Activated T-helper 1 cell treated with anti-CD3 and anti-CD28 coated beads, Interleukin-12 subunit alpha, Interleukin-12 subunit beta, Interleukin-2, Interleukin-4 antibody, amounts not matched to agents 30 ng/mL and 10 ng/mL and 1 ng/mL, durations not matched to agents 14 hours and 24 hours and 36 hours (primary cell): ENCODE measurements at regions not wholly inside any gene's neighbourhood (a gene's known extent, or its start where the extent isn't known, plus 50 kb on each side); places are given as distances from the start of the nearest gene placed in this dataset.
"Not testable (repeated sequence)": the region's sequence is repeated elsewhere in the genome, so short reads cannot be mapped to it uniquely, and the experiment has no call there.

Experiments
- DNase-seq: peaks from one replicate; pipeline ENCODE4 v3.0.0; 2021; ENCODE audit warnings: low spot score
- H3K27ac Mint-ChIP-seq: one replicate; pipeline ENCODE4 v1.8.0; 2021; ENCODE audit warnings: mild to moderate bottlenecking, mixed read lengths
- H3K27me3 Mint-ChIP-seq: one replicate; pipeline ENCODE4 v1.8.0; 2022; ENCODE audit warnings: mild to moderate bottlenecking, moderate library complexity, mixed read lengths; ENCODE audit not compliant: insufficient read depth
- H3K36me3 Mint-ChIP-seq: one replicate; pipeline ENCODE4 v1.8.0; 2021; ENCODE audit warnings: low read depth, mixed read lengths
- H3K4me1 Mint-ChIP-seq: one replicate; pipeline ENCODE4 v1.8.0; 2021; ENCODE audit warnings: low read depth, mixed read lengths
- H3K4me3 Mint-ChIP-seq: one replicate; pipeline ENCODE4 v1.8.0; 2021; ENCODE audit warnings: mild to moderate bottlenecking, moderate library complexity, mixed read lengths
- H3K9me3 Mint-ChIP-seq: one replicate; pipeline ENCODE4 v1.8.0; 2021; ENCODE audit warnings: mixed read lengths
- intact Hi-C: fragments of 100-400 bp; cut with micrococcal nuclease; formaldehyde crosslinking; loops from one replicate; pipeline ENCODE4 v1.15.1; 2024

GRCh38 chr5:52063186-52063585 lies 679.9 kb downstream of the ISL1 start:
- intact Hi-C loops = no loop called here
- Mint-ChIP-seq H3K4me1 (no peaks in the 10 kb centered on the region), H3K27ac (no peak overlapping the region), H3K36me3 (no peaks in the 10 kb centered on the region), H3K27me3 (no peaks in the 10 kb centered on the region), H3K4me3 (no peak overlapping the region), H3K9me3 (peaks cover 15% of the 10 kb centered on the region)
- DNase-seq = no peak

- no peak for DNase-seq
- Mint-ChIP-seq H3K4me1 (no peaks in the 10 kb centered on the region), H3K4me3 (no peak overlapping the region), H3K27me3 (no peaks in the 10 kb centered on the region), H3K9me3 (peaks cover 11% of the 10 kb centered on the region), H3K27ac (no peak overlapping the region), H3K36me3 (no peaks in the 10 kb centered on the region)
- intact Hi-C loops = no loop called here
Observed at GRCh38 chr5:52065182-52065581, 681.9 kb downstream of the ISL1 start.

DNA sequence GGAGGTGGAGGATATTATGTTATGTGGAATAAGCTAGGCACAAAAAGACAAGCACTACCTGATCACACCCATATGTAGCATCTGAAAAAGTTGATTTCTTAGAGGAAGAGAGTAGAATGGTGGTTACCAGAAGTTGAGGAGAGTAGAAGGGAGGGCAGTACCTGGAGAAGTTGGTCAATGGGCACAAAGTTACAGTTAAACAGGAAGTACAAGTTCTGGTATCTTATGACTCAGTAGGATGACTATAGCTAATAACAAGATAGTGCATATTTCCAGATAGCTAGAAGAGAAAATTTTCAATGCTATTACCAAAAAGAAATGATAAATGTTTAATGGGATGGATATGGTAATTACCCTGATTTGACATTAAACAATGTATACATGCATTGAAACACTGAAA lies 686.7 kb downstream of the ISL1 start:
- Mint-ChIP-seq H3K27me3 (no peaks in the 10 kb centered on the region), H3K27ac (no peak overlapping the region), H3K4me1 (no peaks in the 10 kb centered on the region), H3K4me3 (no peak overlapping the region), H3K36me3 (no peaks in the 10 kb centered on the region), H3K9me3 (peaks cover 11% of the 10 kb centered on the region)
- DNase-seq = no peak
- intact Hi-C loops = no loop called here

DNA sequence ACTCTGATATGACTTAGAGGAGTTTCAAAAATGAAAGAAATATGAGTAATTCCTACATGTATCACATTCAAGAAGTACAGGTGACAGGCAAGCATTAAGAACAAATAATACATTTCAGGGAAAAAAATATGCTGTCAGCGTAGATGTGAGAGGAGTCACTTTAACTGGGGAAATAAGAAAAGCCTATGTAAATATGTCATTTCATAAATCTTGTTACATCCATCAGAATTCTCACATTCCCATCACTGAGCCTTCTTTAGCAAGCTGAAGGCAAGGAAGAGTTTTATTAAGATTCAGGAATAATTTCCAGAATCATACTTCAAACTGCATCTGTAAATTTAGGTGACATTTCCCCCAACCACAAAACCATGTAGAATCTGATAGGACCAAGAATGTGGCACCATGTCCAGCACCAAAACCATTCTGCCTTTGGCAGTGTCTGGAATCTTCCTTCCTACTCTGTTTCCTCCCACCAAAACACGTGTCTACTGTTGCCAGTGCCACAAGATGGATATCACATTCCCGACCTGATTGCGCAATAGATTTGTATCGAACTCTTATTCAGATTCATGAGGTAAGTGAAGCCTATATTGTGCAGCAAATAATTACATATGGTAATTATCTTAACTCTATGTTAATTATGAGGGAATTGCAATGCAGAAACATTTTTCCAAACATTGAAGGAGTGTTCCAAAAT lies 690.9 kb downstream of the ISL1 start:
- H3K4me3 Mint-ChIP-seq = no peak overlapping the region
- DNase-seq = no peak
- H3K36me3 Mint-ChIP-seq = no peaks in the 10 kb centered on the region
- no peaks in the 10 kb centered on the region for H3K27me3 Mint-ChIP-seq
- intact Hi-C loops = no loop called here
- no peaks in the 10 kb centered on the region for H3K4me1 Mint-ChIP-seq
- H3K9me3 Mint-ChIP-seq = peaks cover 3% of the 10 kb centered on the region
- H3K27ac Mint-ChIP-seq = no peak overlapping the region

GRCh38 chr5:52077941-52078815 lies 694.9 kb downstream of the ISL1 start:
- DNase-seq = no peak
- H3K9me3 Mint-ChIP-seq = no peaks in the 10 kb centered on the region
- H3K27me3 Mint-ChIP-seq = no peaks in the 10 kb centered on the region
- H3K36me3 Mint-ChIP-seq = no peaks in the 10 kb centered on the region
- no peak overlapping the region for H3K27ac Mint-ChIP-seq
- no peaks in the 10 kb centered on the region for H3K4me1 Mint-ChIP-seq
- intact Hi-C loops = no loop called here
- no peak overlapping the region for H3K4me3 Mint-ChIP-seq

DNA sequence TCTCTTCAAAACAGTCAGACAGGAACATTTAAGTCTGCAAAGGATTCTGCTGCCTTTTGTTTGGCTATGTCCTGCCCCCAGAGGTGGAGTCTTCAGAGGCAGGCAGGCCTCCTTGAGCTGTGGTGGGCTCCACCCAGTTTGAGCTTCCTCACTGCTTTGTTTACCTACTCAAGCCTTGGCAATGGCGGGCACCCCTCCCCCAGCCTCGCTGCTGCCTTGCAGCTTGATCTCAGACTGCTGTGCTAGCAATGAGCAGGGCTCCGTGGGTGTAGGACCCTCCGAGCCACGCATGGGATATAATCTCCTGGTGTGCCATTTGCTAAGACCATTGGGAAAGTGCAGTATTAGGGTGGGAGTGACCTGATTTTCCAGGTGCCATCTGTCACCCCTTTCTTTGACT lies 685.4 kb upstream of the ITGA1 start:
- DNase-seq, H3K4me1 Mint-ChIP-seq, intact Hi-C loops, H3K4me3 Mint-ChIP-seq, H3K27ac Mint-ChIP-seq, H3K36me3 Mint-ChIP-seq, H3K27me3 Mint-ChIP-seq: not testable (repeated sequence)
- H3K9me3 Mint-ChIP-seq = peaks cover 14% of the 10 kb centered on the region

GRCh38 chr5:52107210-52107905 lies 680.4 kb upstream of the ITGA1 start:
- no peaks in the 10 kb centered on the region for H3K4me1 Mint-ChIP-seq
- no peaks in the 10 kb centered on the region for H3K36me3 Mint-ChIP-seq
- H3K9me3 Mint-ChIP-seq = peaks cover 8% of the 10 kb centered on the region
- no peaks in the 10 kb centered on the region for H3K27me3 Mint-ChIP-seq
- intact Hi-C loops = no loop called here
- no peak overlapping the region for H3K4me3 Mint-ChIP-seq
- H3K27ac Mint-ChIP-seq = no peak overlapping the region
- no peak for DNase-seq

DNA sequence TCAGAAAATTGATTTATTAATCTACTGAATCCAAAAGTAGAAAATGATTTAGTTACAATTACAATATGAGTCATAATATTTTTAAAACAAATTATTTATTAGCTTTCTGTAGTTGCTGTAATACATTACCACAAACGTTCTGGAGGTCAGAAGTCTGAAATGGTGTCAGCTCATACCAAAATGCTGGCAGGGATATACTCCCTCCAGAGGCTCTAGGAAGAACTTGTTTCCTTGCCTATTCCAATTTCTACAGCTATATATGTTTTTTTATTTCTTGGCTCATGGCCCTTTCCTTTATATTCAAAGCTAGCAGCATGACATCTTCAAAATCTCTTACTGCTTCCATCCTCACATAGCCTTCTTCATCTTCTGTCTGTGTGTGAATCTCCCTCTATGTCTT lies 667.9 kb upstream of the ITGA1 start:
- no peaks in the 10 kb centered on the region for H3K27me3 Mint-ChIP-seq
- no peaks in the 10 kb centered on the region for H3K36me3 Mint-ChIP-seq
- intact Hi-C loops = no loop called here
- peaks cover 5% of the 10 kb centered on the region for H3K9me3 Mint-ChIP-seq
- no peak for DNase-seq
- no peaks in the 10 kb centered on the region for H3K4me1 Mint-ChIP-seq
- H3K27ac Mint-ChIP-seq = no peak overlapping the region
- H3K4me3 Mint-ChIP-seq = no peak overlapping the region

GRCh38 chr5:52132053-52132452 lies 655.7 kb upstream of the ITGA1 start:
- H3K27ac Mint-ChIP-seq = no peak overlapping the region
- no peaks in the 10 kb centered on the region for H3K27me3 Mint-ChIP-seq
- no peak overlapping the region for H3K4me3 Mint-ChIP-seq
- no peaks in the 10 kb centered on the region for H3K9me3 Mint-ChIP-seq
- intact Hi-C loops = no loop called here
- DNase-seq = no peak
- H3K4me1 Mint-ChIP-seq = no peaks in the 10 kb centered on the region
- no peaks in the 10 kb centered on the region for H3K36me3 Mint-ChIP-seq

- no peak overlapping the region for H3K4me3 Mint-ChIP-seq
- H3K36me3 Mint-ChIP-seq = no peaks in the 10 kb centered on the region
- no peak for DNase-seq
- H3K9me3 Mint-ChIP-seq = no peaks in the 10 kb centered on the region
- no peak overlapping the region for H3K27ac Mint-ChIP-seq
- no peaks in the 10 kb centered on the region for H3K27me3 Mint-ChIP-seq
- intact Hi-C loops = no loop called here
- H3K4me1 Mint-ChIP-seq = no peaks in the 10 kb centered on the region
Observed at GRCh38 chr5:52134013-52134650, 653.6 kb upstream of the ITGA1 start.

DNA sequence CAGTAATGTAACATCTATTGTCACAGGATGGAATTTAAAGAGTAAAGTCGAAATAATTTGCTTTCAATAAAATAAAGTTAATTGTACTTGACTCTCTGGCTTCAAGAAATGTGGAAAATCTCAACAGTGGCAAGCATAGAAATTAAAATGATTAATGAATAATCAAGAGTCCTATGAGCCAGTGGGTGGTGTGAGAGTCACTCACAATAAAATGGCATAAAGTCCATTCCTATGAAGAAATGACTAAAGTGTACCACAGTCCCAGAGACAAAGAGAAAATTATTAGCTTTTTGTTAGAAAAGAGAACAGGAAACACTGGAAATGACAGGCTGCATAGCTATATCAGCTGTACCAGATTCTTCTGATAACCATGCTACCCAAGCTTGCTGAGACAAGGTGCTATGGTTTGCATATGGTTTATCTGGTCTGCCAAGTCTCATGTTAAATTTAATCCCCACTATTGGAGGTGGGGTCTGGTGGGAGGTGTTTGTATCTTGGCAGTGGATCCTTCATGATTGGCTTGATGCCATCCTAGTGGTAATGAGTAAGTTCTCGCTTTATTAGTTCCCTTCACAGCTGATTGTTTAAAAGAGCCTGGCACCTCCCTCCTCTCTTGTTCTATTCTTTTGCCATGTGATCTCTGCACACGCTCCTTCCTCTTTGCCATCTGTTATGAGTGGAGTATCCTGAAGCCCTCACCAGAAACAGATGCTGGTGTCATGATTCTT lies 647.7 kb upstream of the ITGA1 start:
- no peak overlapping the region for H3K4me3 Mint-ChIP-seq
- DNase-seq = no peak
- H3K27ac Mint-ChIP-seq = no peak overlapping the region
- H3K4me1 Mint-ChIP-seq = no peaks in the 10 kb centered on the region
- H3K9me3 Mint-ChIP-seq = no peaks in the 10 kb centered on the region
- H3K36me3 Mint-ChIP-seq = no peaks in the 10 kb centered on the region
- H3K27me3 Mint-ChIP-seq = no peaks in the 10 kb centered on the region
- intact Hi-C loops = no loop called here

DNA sequence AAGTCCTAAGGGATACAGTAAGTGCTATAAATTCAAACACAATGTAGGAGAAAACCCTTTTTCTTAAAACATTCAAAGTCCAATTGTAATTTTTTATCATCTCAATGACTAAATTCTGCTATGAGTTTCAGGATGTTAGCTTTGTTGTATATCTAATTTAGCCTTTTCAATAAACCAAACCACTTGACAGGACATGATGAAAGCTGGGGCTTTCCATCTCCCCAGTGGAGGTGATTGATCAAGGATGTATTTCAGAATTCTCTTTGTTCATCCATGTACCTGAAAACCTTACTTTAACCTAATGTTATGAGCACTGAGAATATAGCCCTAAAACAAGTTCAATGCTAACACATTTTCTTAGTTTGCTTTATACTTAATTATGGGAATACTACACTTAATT lies 639.0 kb upstream of the ITGA1 start:
- no peak for DNase-seq
- intact Hi-C loops = no loop called here

More for the DNA sequence above, 639.0 kb upstream of the ITGA1 start:
- Mint-ChIP-seq H3K27ac (no peak overlapping the region), H3K36me3 (no peaks in the 10 kb centered on the region), H3K4me1 (no peaks in the 10 kb centered on the region), H3K27me3 (no peaks in the 10 kb centered on the region), H3K9me3 (no peaks in the 10 kb centered on the region), H3K4me3 (no peak overlapping the region)
